Stimulated activated naive B cell treated with anti-CD40 and anti-IgM and Interleukin-4, amounts not matched to agents 10 μg/mL and 1 μg/mL and 100 μg/mL, for 72 hours (primary cell): ENCODE measurements at regions not wholly inside any gene's neighbourhood (a gene's known extent, or its start where the extent isn't known, plus 50 kb on each side); places are given as distances from the start of the nearest gene placed in this dataset.

Experiments
- ATAC-seq, 2 donors: fragments of 150-1000 bp; cut with Tn5 transposase; replicated peaks; 2 replicates each; pipeline ENCODE4 v1.10.0; 2021; ENCODE audit warnings: moderate library complexity in 1 of 2
- DNase-seq: peaks from one replicate; pipeline ENCODE4 v3.0.0; 2021
- H3K27ac Mint-ChIP-seq: one replicate; pipeline ENCODE4 v1.8.0; 2022; ENCODE audit warnings: mild to moderate bottlenecking, mixed read lengths
- H3K27me3 Mint-ChIP-seq, 2 donors: one replicate each; pipeline ENCODE4 v1.8.0; 2022; ENCODE audit warnings: mixed read lengths in 2 of 2
- H3K36me3 Mint-ChIP-seq, 2 donors: one replicate each; pipeline ENCODE4 v1.8.0; 2022; ENCODE audit warnings: mixed read lengths in 2 of 2, mild to moderate bottlenecking in 1 of 2
- H3K4me1 Mint-ChIP-seq, 2 donors: one replicate each; pipeline ENCODE4 v1.8.0; 2022; ENCODE audit warnings: mixed read lengths in 2 of 2, mild to moderate bottlenecking in 1 of 2
- H3K4me3 Mint-ChIP-seq, 2 donors: one replicate each; pipeline ENCODE4 v1.8.0; 2022; ENCODE audit warnings: mild to moderate bottlenecking in 2 of 2, mixed read lengths in 2 of 2, moderate library complexity in 1 of 2
- H3K9me3 Mint-ChIP-seq, 2 donors: one replicate each; pipeline ENCODE4 v1.8.0; 2022; ENCODE audit warnings: mixed read lengths in 2 of 2, mild to moderate bottlenecking in 1 of 2

- H3K4me3 Mint-ChIP-seq, result no peak overlapping the region
- no peak overlapping the region for H3K27ac Mint-ChIP-seq
- no peak for DNase-seq
- H3K4me1 Mint-ChIP-seq, result no peaks in the 10 kb centered on the region
- no peaks in the 10 kb centered on the region for H3K27me3 Mint-ChIP-seq
- no peak for ATAC-seq
- no peaks in the 10 kb centered on the region for H3K36me3 Mint-ChIP-seq
- H3K9me3 Mint-ChIP-seq, result peaks cover 0 to 2% of the 10 kb centered on the region in 2 donors
These were observed 898.8 kb downstream of the NTRK3 start for GRCh38 chr15:87357637-87358313.

- Mint-ChIP-seq H3K4me3 (no peak overlapping the region), H3K27me3 (no peaks in the 10 kb centered on the region), H3K9me3 (peaks cover 0 to 2% of the 10 kb centered on the region in 2 donors), H3K36me3 (no peaks in the 10 kb centered on the region), H3K27ac (no peak overlapping the region), H3K4me1 (no peaks in the 10 kb centered on the region)
- ATAC-seq (no peak), DNase-seq (no peak)
These were observed 900.6 kb downstream of the NTRK3 start for GRCh38 chr15:87355946-87356345.

- no peaks in the 10 kb centered on the region for H3K4me1 Mint-ChIP-seq
- DNase-seq, result no peak
- no peaks in the 10 kb centered on the region for H3K36me3 Mint-ChIP-seq
- H3K9me3 Mint-ChIP-seq, result peaks cover 0 to 2% of the 10 kb centered on the region in 2 donors
- no peak overlapping the region for H3K4me3 Mint-ChIP-seq
- ATAC-seq, result no peak
- H3K27me3 Mint-ChIP-seq, result no peaks in the 10 kb centered on the region
- no peak overlapping the region for H3K27ac Mint-ChIP-seq
These were observed 901.7 kb downstream of the NTRK3 start for GRCh38 chr15:87354661-87355410.

GRCh38 chr15:87349181-87349580, 907.4 kb downstream of the NTRK3 start:
- ATAC-seq (no peak), DNase-seq (no peak)
- Mint-ChIP-seq H3K4me3 (no peak overlapping the region), H3K36me3 (no peaks in the 10 kb centered on the region), H3K9me3 (peaks cover 0 to 5% of the 10 kb centered on the region in 2 donors), H3K27me3 (no peaks in the 10 kb centered on the region), H3K27ac (no peak overlapping the region), H3K4me1 (no peaks in the 10 kb centered on the region)

- Mint-ChIP-seq H3K4me1 (no peaks in the 10 kb centered on the region), H3K36me3 (no peaks in the 10 kb centered on the region), H3K9me3 (peaks cover 0 to 7% of the 10 kb centered on the region in 2 donors), H3K27ac (no peak overlapping the region), H3K4me3 (no peak overlapping the region), H3K27me3 (no peaks in the 10 kb centered on the region)
- DNase-seq, result no peak
- ATAC-seq, result no peak
These were observed 907.8 kb downstream of the NTRK3 start for GRCh38 chr15:87348746-87349145.

GRCh38 chr15:87347806-87348515, 908.6 kb downstream of the NTRK3 start:
- H3K4me3 Mint-ChIP-seq, result no peak overlapping the region
- peaks cover 0 to 7% of the 10 kb centered on the region in 2 donors for H3K9me3 Mint-ChIP-seq
- ATAC-seq (no peak), DNase-seq (no peak)
- no peaks in the 10 kb centered on the region for H3K36me3 Mint-ChIP-seq
- no peaks in the 10 kb centered on the region for H3K4me1 Mint-ChIP-seq
- no peaks in the 10 kb centered on the region for H3K27me3 Mint-ChIP-seq
- H3K27ac Mint-ChIP-seq, result no peak overlapping the region

GRCh38 chr15:87345961-87346360, 910.6 kb downstream of the NTRK3 start:
- ATAC-seq (no peak), DNase-seq (no peak)
- H3K9me3 Mint-ChIP-seq, result peaks cover 0 to 7% of the 10 kb centered on the region in 2 donors
- no peaks in the 10 kb centered on the region for H3K36me3 Mint-ChIP-seq
- H3K4me1 Mint-ChIP-seq, result no peaks in the 10 kb centered on the region
- H3K4me3 Mint-ChIP-seq, result no peak overlapping the region
- no peaks in the 10 kb centered on the region for H3K27me3 Mint-ChIP-seq
- no peak overlapping the region for H3K27ac Mint-ChIP-seq

GRCh38 chr15:87343966-87344365, 912.6 kb downstream of the NTRK3 start:
- Mint-ChIP-seq H3K4me3 (no peak overlapping the region), H3K27me3 (no peaks in the 10 kb centered on the region), H3K9me3 (peaks cover 0 to 7% of the 10 kb centered on the region in 2 donors), H3K36me3 (no peaks in the 10 kb centered on the region), H3K4me1 (no peaks in the 10 kb centered on the region), H3K27ac (no peak overlapping the region)
- DNase-seq, result no peak
- ATAC-seq, result no peak

- DNase-seq (no peak), ATAC-seq (no peak)
- Mint-ChIP-seq H3K4me1 (no peaks in the 10 kb centered on the region), H3K27ac (no peak overlapping the region), H3K4me3 (no peak overlapping the region), H3K36me3 (no peaks in the 10 kb centered on the region), H3K27me3 (no peaks in the 10 kb centered on the region), H3K9me3 (peaks cover 0 to 3% of the 10 kb centered on the region in 2 donors)
These were observed 916.2 kb downstream of the NTRK3 start for GRCh38 chr15:87340370-87340769.

GRCh38 chr15:87326269-87326668, 930.3 kb downstream of the NTRK3 start:
- ATAC-seq (no peak), DNase-seq (no peak)
- H3K27ac Mint-ChIP-seq, result no peak overlapping the region
- no peaks in the 10 kb centered on the region for H3K36me3 Mint-ChIP-seq
- H3K27me3 Mint-ChIP-seq, result no peaks in the 10 kb centered on the region
- peaks cover 0 to 2% of the 10 kb centered on the region in 2 donors for H3K9me3 Mint-ChIP-seq
- no peak overlapping the region for H3K4me3 Mint-ChIP-seq
- H3K4me1 Mint-ChIP-seq, result no peaks in the 10 kb centered on the region

- H3K4me1 Mint-ChIP-seq, result no peaks in the 10 kb centered on the region
- H3K36me3 Mint-ChIP-seq, result no peaks in the 10 kb centered on the region
- DNase-seq, result no peak
- H3K4me3 Mint-ChIP-seq, result no peak overlapping the region
- H3K9me3 Mint-ChIP-seq, result peaks cover 3 to 4% of the 10 kb centered on the region in 2 donors
- no peaks in the 10 kb centered on the region for H3K27me3 Mint-ChIP-seq
- ATAC-seq, result no peak
- no peak overlapping the region for H3K27ac Mint-ChIP-seq
These were observed 933.7 kb downstream of the NTRK3 start for GRCh38 chr15:87322870-87323269.

GRCh38 chr15:87322265-87322664, 934.3 kb downstream of the NTRK3 start:
- ATAC-seq (no peak), DNase-seq (no peak)
- peaks cover 3 to 4% of the 10 kb centered on the region in 2 donors for H3K9me3 Mint-ChIP-seq
- no peaks in the 10 kb centered on the region for H3K4me1 Mint-ChIP-seq
- H3K4me3 Mint-ChIP-seq, result no peak overlapping the region
- no peak overlapping the region for H3K27ac Mint-ChIP-seq
- no peaks in the 10 kb centered on the region for H3K27me3 Mint-ChIP-seq
- H3K36me3 Mint-ChIP-seq, result no peaks in the 10 kb centered on the region

- no peaks in the 10 kb centered on the region for H3K4me1 Mint-ChIP-seq
- H3K9me3 Mint-ChIP-seq, result peaks cover 3 to 4% of the 10 kb centered on the region in 2 donors
- DNase-seq (no peak), ATAC-seq (no peak)
- H3K4me3 Mint-ChIP-seq, result no peak overlapping the region
- H3K27me3 Mint-ChIP-seq, result no peaks in the 10 kb centered on the region
- H3K36me3 Mint-ChIP-seq, result no peaks in the 10 kb centered on the region
- H3K27ac Mint-ChIP-seq, result no peak overlapping the region
These were observed 938.6 kb downstream of the NTRK3 start for GRCh38 chr15:87317900-87318299.

GRCh38 chr15:87312221-87312620, 944.3 kb downstream of the NTRK3 start:
- Mint-ChIP-seq H3K27ac (no peak overlapping the region), H3K4me1 (no peaks in the 10 kb centered on the region), H3K27me3 (no peaks in the 10 kb centered on the region), H3K36me3 (no peaks in the 10 kb centered on the region), H3K9me3 (peaks cover 0 to 1% of the 10 kb centered on the region in 2 donors), H3K4me3 (no peak overlapping the region)
- DNase-seq, result no peak
- no peak for ATAC-seq

GRCh38 chr15:87300146-87300545, 956.4 kb downstream of the NTRK3 start:
- Mint-ChIP-seq H3K27ac (no peak overlapping the region), H3K36me3 (no peaks in the 10 kb centered on the region), H3K4me3 (no peak overlapping the region), H3K4me1 (no peaks in the 10 kb centered on the region), H3K27me3 (no peaks in the 10 kb centered on the region), H3K9me3 (peaks cover 0 to 3% of the 10 kb centered on the region in 2 donors)
- ATAC-seq (no peak), DNase-seq (no peak)
